ENCODE measurements at regions not wholly inside any gene's neighbourhood (a gene's known extent, or its start where the extent isn't known, plus 50 kb on each side); places are given as distances from the start of the nearest gene placed in this dataset.

GRCh38 chr10:84743483-84743882 lies 415.1 kb downstream of the CCSER2 start:
- no peaks in the 10 kb centered on the region for H3K27me3 ChIP-seq (ENCODE audit: control insufficient read depth in 2 of 2, insufficient read depth in 2 of 2, low read length in 2 of 2)
- H3K9ac ChIP-seq (ENCODE audit: insufficient read depth in 1 of 2, low read depth in 2 of 2, low read length in 2 of 2), result no peak overlapping the region
- no peak overlapping the region for H3K4me2 ChIP-seq (ENCODE audit: insufficient read depth, low read length)
- H3K27ac ChIP-seq (ENCODE audit: extremely low read depth, low read depth, low read length), result no peak overlapping the region
- no peak overlapping the region for H3K4me3 ChIP-seq
- H3K9me1 ChIP-seq (ENCODE audit: control insufficient read depth, insufficient read depth, low read length), result no peaks in the 10 kb centered on the region
- no TSS peak for BruUV-seq (replicated peaks)
- no peak overlapping the region for H2AFZ ChIP-seq (ENCODE audit: low read depth, low read length)
- in situ Hi-C loops (cut with MboI), result no loop called here
- FAIRE-seq, result no peak
- H3K36me3 ChIP-seq (ENCODE audit: control insufficient read depth, insufficient read depth, low read length), result no peaks in the 10 kb centered on the region
- intact Hi-C loops (cut with micrococcal nuclease), result no loop called here
- no peaks in the 10 kb centered on the region for H3K4me1 ChIP-seq (replicated peaks in 1 of 2; ENCODE audit: control insufficient read depth in 2 of 2, insufficient read depth in 2 of 2, low read length in 2 of 2)
- ChIA-PET POLR2A (no interaction called here), CTCF (ENCODE audit: low intra/inter-chr PET ratio) (no interaction called here)
- no peaks in the 10 kb centered on the region for H3K9me3 ChIP-seq (replicated peaks; ENCODE audit: control insufficient read depth, insufficient read depth, low read depth, low read length)
- DNase-seq (ENCODE audit: extremely low read depth in 1 of 4, low spot score in 3 of 4), result no peak
- H3K79me2 ChIP-seq (ENCODE audit: control insufficient read depth, insufficient read depth, low read length), result no peaks in the 10 kb centered on the region
- no peak for ATAC-seq
- H4K20me1 ChIP-seq (replicated peaks; ENCODE audit: control insufficient read depth, insufficient read depth, low read length), result no peaks in the 10 kb centered on the region
- TF ChIP-seq DNMT1 (IDR thresholded peaks at IDR 0.05) (no peak), FOXA1 (IDR thresholded peaks at IDR 0.05; ENCODE audit: borderline replicate concordance) (no peak), TRIM25 (IDR thresholded peaks at IDR 0.05; ENCODE audit: borderline replicate concordance) (no peak), CHD7 (IDR thresholded peaks at IDR 0.05; ENCODE audit: low read depth, low read length) (no peak), ARID3A (IDR thresholded peaks at IDR 0.05; ENCODE audit: borderline replicate concordance, low read depth, low read length) (no peak), CBX5 (IDR thresholded peaks at IDR 0.05; ENCODE audit: borderline replicate concordance, low read depth) (no peak), ZNF133 (CRISPR knock-in tag; IDR thresholded peaks at IDR 0.05) (no peak)

Data from K562 (cell line).